ENCODE measurements at regions not wholly inside any gene's neighbourhood (a gene's known extent, or its start where the extent isn't known, plus 50 kb on each side); places are given as distances from the start of the nearest gene placed in this dataset.

- TF ChIP-seq CTCF (IDR thresholded peaks at IDR 0.05) (no peak), ZFX (IDR thresholded peaks at IDR 0.05; ENCODE audit: borderline replicate concordance) (no peak)
Observed at GRCh38 chr13:34751044-34751443, 191.0 kb upstream of the NBEA start.

All from 22Rv1 (cell line).